Breast epithelium (tissue), 4 donors: ENCODE measurements at regions not wholly inside any gene's neighbourhood (a gene's known extent, or its start where the extent isn't known, plus 50 kb on each side); places are given as distances from the start of the nearest gene placed in this dataset.

Experiments
- DNase-seq, 2 donors: peaks; one replicate each; pipeline ENCODE4 v3.0.0-alpha.2; 2019; ENCODE audit warnings: low spot score in 2 of 2
- H3K27ac ChIP-seq, 2 donors: fragments of 200-600 bp; sonication (generic) in 1 of 2; one replicate each; pipeline ENCODE4 v1.5.1; 2016 to 2019; ENCODE audit warnings: mild to moderate bottlenecking in 1 of 2
- H3K27me3 ChIP-seq, 2 donors: fragments of 200-600 bp; sonication (generic) in 1 of 2; one replicate each; pipeline versions ENCODE4 v1.5.1 to v1.6.0; 2017 to 2019; ENCODE audit warnings: control low read depth in 1 of 2, mild to moderate bottlenecking in 1 of 2
- H3K36me3 ChIP-seq: fragments of 200-600 bp; one replicate; pipeline ENCODE4 v1.5.1; 2019
- H3K4me1 ChIP-seq, 2 donors: fragments of 200-600 bp; sonication (generic); one replicate each; pipeline ENCODE4 v1.5.1; 2016 to 2019; ENCODE audit warnings: control low read depth in 1 of 2
- H3K4me3 ChIP-seq, 3 donors: fragments of 200-600 bp; sonication (generic); 1 replicate in 2 of 3; 2 replicates in 1 of 3; pipeline ENCODE4 v1.5.1; 2016 to 2019; ENCODE audit warnings: mild to moderate bottlenecking in 3 of 3, moderate library complexity in 2 of 3
- H3K9me3 ChIP-seq, 2 donors: fragments of 200-600 bp; sonication (generic) in 1 of 2; one replicate each; pipeline ENCODE4 v1.5.1; 2016 to 2019; ENCODE audit warnings: control low read depth in 1 of 2
- POLR2A ChIP-seq: fragments of 450-650 bp; IDR thresholded peaks from one replicate; pipeline ENCODE4 v1.6.1; 2016; ENCODE audit warnings: antibody characterized with exemption, mild to moderate bottlenecking, moderate library complexity
- POLR2AphosphoS5 ChIP-seq, 3 donors: sonication (generic); formaldehyde crosslinking; IDR thresholded peaks; one replicate each; pipeline ENCODE4 v1.6.1; 2017; ENCODE audit warnings: antibody characterized with exemption in 3 of 3
- intact Hi-C: fragments of 100-400 bp; cut with DNase I; formaldehyde crosslinking; loops from one replicate; pipeline ENCODE4 v1.15.1; 2023; ENCODE audit warnings: low total_unique reads
- TF ChIP-seq, protein P1 (sequence below), 3 donors: fragments of 450-650 bp; IDR thresholded peaks; one replicate each; pipeline ENCODE4 v1.5.1; 2016 to 2017; ENCODE audit warnings: antibody characterized with exemption in 3 of 3, mild to moderate bottlenecking in 3 of 3, moderate library complexity in 3 of 3

DNA sequence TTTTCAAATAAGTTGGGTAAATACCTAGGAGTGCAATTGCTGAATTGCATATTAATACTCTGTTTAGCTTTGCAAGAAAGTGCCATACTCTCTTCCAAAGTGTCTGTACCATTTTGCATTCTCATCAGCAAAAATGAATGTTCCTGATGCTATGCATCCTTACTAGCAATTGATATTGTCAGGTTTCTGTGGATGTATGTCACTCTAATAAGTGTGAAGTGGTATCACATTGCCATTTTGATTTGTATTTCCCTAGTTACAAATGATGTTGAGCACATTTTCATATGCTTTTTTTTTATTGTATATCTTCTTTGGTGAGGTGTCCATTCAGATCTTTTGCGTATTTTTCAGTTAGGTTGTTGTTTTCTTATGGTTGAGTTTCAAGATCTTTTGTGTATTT lies 230.4 kb upstream of the MAGI2 start:
- H3K27ac ChIP-seq: no peak overlapping the region
- no peak overlapping the region for H3K4me3 ChIP-seq
- no peaks in the 10 kb centered on the region for H3K4me1 ChIP-seq
- intact Hi-C loops: no loop called here
- no peak for DNase-seq
- TF ChIP-seq POLR2AphosphoS5 (IDR thresholded peaks at IDR 0.05): no peak
- no peak for TF ChIP-seq POLR2A
- TF ChIP-seq, protein P1, sequence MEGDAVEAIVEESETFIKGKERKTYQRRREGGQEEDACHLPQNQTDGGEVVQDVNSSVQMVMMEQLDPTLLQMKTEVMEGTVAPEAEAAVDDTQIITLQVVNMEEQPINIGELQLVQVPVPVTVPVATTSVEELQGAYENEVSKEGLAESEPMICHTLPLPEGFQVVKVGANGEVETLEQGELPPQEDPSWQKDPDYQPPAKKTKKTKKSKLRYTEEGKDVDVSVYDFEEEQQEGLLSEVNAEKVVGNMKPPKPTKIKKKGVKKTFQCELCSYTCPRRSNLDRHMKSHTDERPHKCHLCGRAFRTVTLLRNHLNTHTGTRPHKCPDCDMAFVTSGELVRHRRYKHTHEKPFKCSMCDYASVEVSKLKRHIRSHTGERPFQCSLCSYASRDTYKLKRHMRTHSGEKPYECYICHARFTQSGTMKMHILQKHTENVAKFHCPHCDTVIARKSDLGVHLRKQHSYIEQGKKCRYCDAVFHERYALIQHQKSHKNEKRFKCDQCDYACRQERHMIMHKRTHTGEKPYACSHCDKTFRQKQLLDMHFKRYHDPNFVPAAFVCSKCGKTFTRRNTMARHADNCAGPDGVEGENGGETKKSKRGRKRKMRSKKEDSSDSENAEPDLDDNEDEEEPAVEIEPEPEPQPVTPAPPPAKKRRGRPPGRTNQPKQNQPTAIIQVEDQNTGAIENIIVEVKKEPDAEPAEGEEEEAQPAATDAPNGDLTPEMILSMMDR (IDR thresholded peaks at IDR 0.05): no peak
- no peaks in the 10 kb centered on the region for H3K27me3 ChIP-seq
- H3K9me3 ChIP-seq: peaks cover 0 to 8% of the 10 kb centered on the region in 2 donors
- no peaks in the 10 kb centered on the region for H3K36me3 ChIP-seq

DNA sequence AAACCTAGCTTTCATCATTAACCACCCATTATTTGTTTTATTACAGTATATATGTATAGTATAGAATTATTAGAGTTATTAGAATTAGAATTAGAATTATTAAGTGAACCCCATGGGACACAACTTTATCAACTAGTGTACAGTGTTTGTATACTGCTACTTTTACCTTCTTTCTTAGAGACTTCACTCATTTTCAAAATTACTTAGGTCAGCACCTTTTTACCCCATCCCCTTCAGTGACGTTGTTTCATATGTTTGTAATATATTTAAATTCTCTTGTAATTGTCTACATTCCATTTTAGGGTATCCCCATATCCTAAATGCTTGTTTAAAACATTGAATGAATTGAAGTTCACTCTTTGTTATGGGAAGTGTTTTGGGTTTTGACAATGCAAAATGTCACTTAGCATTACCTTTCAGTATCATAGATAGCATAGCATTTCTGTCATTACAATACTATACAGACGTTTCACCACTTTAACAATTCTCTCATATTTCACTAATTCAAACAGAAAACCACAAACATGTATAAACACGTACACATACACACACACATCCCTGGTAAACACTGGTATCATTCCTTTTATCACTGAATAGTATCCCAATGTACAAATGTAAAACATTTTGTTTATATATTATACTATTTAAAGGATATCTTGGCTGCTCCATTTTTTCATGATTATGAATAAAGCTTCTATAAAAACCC lies 229.9 kb upstream of the MAGI2 start:
- TF ChIP-seq, protein P1 (IDR thresholded peaks at IDR 0.05): no peak
- TF ChIP-seq POLR2AphosphoS5 (IDR thresholded peaks at IDR 0.05) (no peak), POLR2A (no peak)

DNA sequence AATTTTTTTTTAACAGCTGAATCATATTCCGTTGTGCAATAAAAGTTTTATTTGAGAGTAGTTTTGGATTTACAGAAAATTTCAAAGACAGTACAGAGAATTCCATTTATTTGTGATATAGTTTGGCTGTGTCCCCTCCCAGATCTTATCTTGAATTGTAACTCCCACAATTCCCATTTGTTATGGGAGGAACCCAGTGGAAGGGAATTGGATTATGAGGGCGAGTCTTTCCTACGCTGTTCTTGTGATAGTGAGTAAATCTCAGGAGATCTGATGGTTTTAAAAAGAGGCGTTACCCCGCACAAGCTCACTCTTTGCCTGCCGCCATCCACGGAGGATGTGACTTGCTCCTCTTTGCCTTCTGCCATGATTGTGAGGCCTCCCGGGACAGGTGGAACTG lies 228.0 kb upstream of the MAGI2 start:
- no peak overlapping the region for H3K4me3 ChIP-seq
- H3K27me3 ChIP-seq: no peaks in the 10 kb centered on the region
- TF ChIP-seq POLR2A (no peak), POLR2AphosphoS5 (IDR thresholded peaks at IDR 0.05) (no peak)
- TF ChIP-seq, protein P1 (IDR thresholded peaks at IDR 0.05): no peak
- intact Hi-C loops: no loop called here
- no peaks in the 10 kb centered on the region for H3K4me1 ChIP-seq
- DNase-seq: no peak
- no peak overlapping the region for H3K27ac ChIP-seq
- no peaks in the 10 kb centered on the region for H3K36me3 ChIP-seq
- peaks cover 0 to 8% of the 10 kb centered on the region in 2 donors for H3K9me3 ChIP-seq

More for the DNA sequence above, 229.9 kb upstream of the MAGI2 start:
- H3K27ac ChIP-seq: no peak overlapping the region
- H3K4me1 ChIP-seq: no peaks in the 10 kb centered on the region
- no peak for DNase-seq
- intact Hi-C loops: no loop called here
- peaks cover 0 to 8% of the 10 kb centered on the region in 2 donors for H3K9me3 ChIP-seq
- H3K36me3 ChIP-seq: no peaks in the 10 kb centered on the region
- no peak overlapping the region for H3K4me3 ChIP-seq
- H3K27me3 ChIP-seq: no peaks in the 10 kb centered on the region

DNA sequence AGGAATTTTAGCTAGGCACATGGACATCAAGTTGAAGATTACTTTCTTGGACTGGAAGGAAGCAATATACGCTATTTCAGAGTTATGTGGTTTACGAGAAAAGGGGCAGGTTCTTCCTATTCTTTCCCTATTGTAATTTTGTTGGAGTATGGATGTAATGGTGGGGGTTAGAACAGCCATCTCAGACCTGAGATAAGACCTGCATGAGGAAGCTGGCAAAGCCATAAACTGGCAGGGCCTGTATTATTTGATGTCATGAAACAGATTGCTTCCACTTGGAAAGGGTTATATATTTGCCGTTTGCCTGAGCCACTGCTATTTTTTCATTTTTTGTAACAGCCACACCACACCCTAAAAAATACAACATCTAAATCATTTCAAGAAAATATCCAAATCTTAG lies 220.5 kb upstream of the MAGI2 start:
- H3K4me1 ChIP-seq: no peaks in the 10 kb centered on the region
- H3K9me3 ChIP-seq: peaks cover 0 to 5% of the 10 kb centered on the region in 2 donors
- no peak for DNase-seq
- H3K4me3 ChIP-seq: no peak overlapping the region
- intact Hi-C loops: no loop called here
- H3K36me3 ChIP-seq: no peaks in the 10 kb centered on the region
- H3K27ac ChIP-seq: no peak overlapping the region
- TF ChIP-seq, protein P1 (IDR thresholded peaks at IDR 0.05): no peak
- TF ChIP-seq POLR2A (no peak), POLR2AphosphoS5 (IDR thresholded peaks at IDR 0.05) (no peak)
- no peaks in the 10 kb centered on the region for H3K27me3 ChIP-seq

DNA sequence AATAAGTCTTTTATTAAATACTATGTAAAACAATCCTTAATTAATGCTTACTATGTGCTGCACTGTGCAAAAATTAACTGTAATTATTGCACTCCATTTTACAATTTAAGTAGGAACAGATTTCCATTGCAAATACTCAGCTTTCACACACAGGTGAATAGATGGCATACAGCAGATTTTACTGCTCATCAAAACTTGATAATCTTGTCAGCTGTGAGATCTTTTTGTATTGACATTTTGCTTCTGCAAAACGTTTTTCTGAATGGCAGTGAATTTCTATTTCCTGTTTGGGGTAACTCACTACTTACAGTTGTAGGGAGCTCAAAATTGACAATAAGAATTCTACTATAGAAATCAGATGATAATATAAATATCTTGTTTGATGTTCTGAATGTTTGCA lies 220.0 kb upstream of the MAGI2 start:
- H3K4me1 ChIP-seq: no peaks in the 10 kb centered on the region
- H3K4me3 ChIP-seq: no peak overlapping the region
- no peaks in the 10 kb centered on the region for H3K36me3 ChIP-seq
- H3K27ac ChIP-seq: no peak overlapping the region
- TF ChIP-seq, protein P1 (IDR thresholded peaks at IDR 0.05): no peak
- no peak for TF ChIP-seq POLR2A
- no peak for TF ChIP-seq POLR2AphosphoS5 (IDR thresholded peaks at IDR 0.05)
- no peaks in the 10 kb centered on the region for H3K27me3 ChIP-seq
- intact Hi-C loops: no loop called here
- peaks cover 0 to 5% of the 10 kb centered on the region in 2 donors for H3K9me3 ChIP-seq
- no peak for DNase-seq
